Activated naive CD4-positive, alpha-beta T cell treated with anti-CD3 and anti-CD28 coated beads, Interleukin-2, amount 50 U/mL, for 16 hours (primary cell): ENCODE measurements at regions not wholly inside any gene's neighbourhood (a gene's known extent, or its start where the extent isn't known, plus 50 kb on each side); places are given as distances from the start of the nearest gene placed in this dataset.

Source experiments
- DNase-seq: peaks from one replicate; pipeline ENCODE4 v3.0.0-alpha.2; 2020

- no peak for DNase-seq
These were observed 265.9 kb upstream of the NR4A3 start for GRCh38 chr9:99555792-99556191.

GRCh38 chr9:99556998-99557397, 264.7 kb upstream of the NR4A3 start:
- DNase-seq = no peak

GRCh38 chr9:99557816-99558215, 263.9 kb upstream of the NR4A3 start:
- no peak for DNase-seq

- no peak for DNase-seq
These were observed 261.9 kb upstream of the NR4A3 start for GRCh38 chr9:99559776-99560175.

- DNase-seq = no peak
These were observed 261.1 kb upstream of the NR4A3 start for GRCh38 chr9:99560561-99560960.

GRCh38 chr9:99561509-99561917, 260.2 kb upstream of the NR4A3 start:
- DNase-seq = no peak

- DNase-seq = no peak
These were observed 259.6 kb upstream of the NR4A3 start for GRCh38 chr9:99561961-99562565.

GRCh38 chr9:99563364-99563763, 258.3 kb upstream of the NR4A3 start:
- no peak for DNase-seq

GRCh38 chr9:99565203-99565602, 256.5 kb upstream of the NR4A3 start:
- no peak for DNase-seq

GRCh38 chr9:99567436-99567835, 254.2 kb upstream of the NR4A3 start:
- no peak for DNase-seq

- no peak for DNase-seq
These were observed 251.8 kb upstream of the NR4A3 start for GRCh38 chr9:99569840-99570239.

GRCh38 chr9:99572567-99572966, 249.1 kb upstream of the NR4A3 start:
- DNase-seq = no peak

GRCh38 chr9:99573085-99573484, 248.6 kb upstream of the NR4A3 start:
- no peak for DNase-seq

- no peak for DNase-seq
These were observed 247.8 kb upstream of the NR4A3 start for GRCh38 chr9:99573886-99574285.

GRCh38 chr9:99576002-99576401, 245.7 kb upstream of the NR4A3 start:
- DNase-seq = no peak

- DNase-seq = no peak
These were observed 244.8 kb upstream of the NR4A3 start for GRCh38 chr9:99576876-99577275.

GRCh38 chr9:99577351-99577750, 244.3 kb upstream of the NR4A3 start:
- DNase-seq = no peak

GRCh38 chr9:99578666-99579065, 243.0 kb upstream of the NR4A3 start:
- no peak for DNase-seq

GRCh38 chr9:99579964-99580363, 241.7 kb upstream of the NR4A3 start:
- DNase-seq = no peak

GRCh38 chr9:99582814-99583213, 238.9 kb upstream of the NR4A3 start:
- no peak for DNase-seq

- no peak for DNase-seq
These were observed 233.4 kb upstream of the NR4A3 start for GRCh38 chr9:99588299-99588698.

- no peak for DNase-seq
These were observed 232.9 kb upstream of the NR4A3 start for GRCh38 chr9:99588747-99589146.

- DNase-seq = no peak
These were observed 231.3 kb upstream of the NR4A3 start for GRCh38 chr9:99590410-99590809.

- no peak for DNase-seq
These were observed 230.8 kb upstream of the NR4A3 start for GRCh38 chr9:99590840-99591239.

GRCh38 chr9:99591770-99592169, 229.9 kb upstream of the NR4A3 start:
- no peak for DNase-seq
